Renal cortical epithelial cell (primary cell): ENCODE measurements at regions not wholly inside any gene's neighbourhood (a gene's known extent, or its start where the extent isn't known, plus 50 kb on each side); places are given as distances from the start of the nearest gene placed in this dataset.

ENCODE experiments used
- DNase-seq: peaks from one replicate; pipeline ENCODE4 v3.0.0-alpha.2; 2011; ENCODE audit warnings: low read depth

DNA sequence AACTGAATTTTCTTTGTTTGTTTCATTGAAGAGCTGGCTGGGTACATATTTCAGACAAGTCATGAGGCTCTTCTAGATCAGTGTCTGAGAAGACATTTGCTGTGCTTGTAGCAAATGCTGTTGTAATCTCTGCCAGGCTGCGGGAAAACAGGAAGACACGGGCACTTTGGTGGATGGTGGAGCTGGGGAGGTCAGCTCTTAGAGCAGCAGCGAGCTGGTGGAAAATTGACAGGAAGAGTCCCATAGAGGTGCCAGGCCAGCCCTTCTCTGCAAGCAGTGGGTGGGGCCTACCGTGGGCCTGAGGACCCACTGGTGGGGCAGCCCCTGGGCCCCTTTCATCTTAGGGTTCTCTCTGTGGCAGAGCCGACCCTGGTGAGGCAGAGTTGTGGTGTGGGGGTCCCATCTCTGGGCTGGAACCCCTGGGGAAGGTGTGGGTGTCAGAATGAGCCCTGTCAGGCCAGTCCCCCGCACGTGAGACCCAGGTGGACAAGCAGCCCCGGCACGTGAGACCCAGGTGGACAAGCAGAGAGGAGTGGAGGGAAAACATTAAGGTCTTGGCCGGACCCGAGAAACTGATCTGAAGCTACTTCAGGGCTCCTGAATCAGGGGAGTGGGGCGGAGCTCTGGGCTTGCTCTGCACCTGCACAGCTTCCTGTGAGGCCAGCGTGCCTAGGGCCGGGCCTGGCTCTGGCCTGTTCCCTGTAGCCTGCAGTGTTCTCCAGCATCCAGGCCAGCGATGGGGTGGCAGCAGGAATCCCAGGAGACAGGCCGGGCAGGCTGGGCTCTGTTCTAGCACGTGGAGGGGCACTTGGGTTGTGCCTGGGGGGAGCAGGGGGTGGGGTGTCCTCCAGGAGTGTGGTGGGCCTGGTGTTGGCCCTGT, 273.5 kb upstream of the HDAC4 start:
- DNase-seq, result no peak

DNA sequence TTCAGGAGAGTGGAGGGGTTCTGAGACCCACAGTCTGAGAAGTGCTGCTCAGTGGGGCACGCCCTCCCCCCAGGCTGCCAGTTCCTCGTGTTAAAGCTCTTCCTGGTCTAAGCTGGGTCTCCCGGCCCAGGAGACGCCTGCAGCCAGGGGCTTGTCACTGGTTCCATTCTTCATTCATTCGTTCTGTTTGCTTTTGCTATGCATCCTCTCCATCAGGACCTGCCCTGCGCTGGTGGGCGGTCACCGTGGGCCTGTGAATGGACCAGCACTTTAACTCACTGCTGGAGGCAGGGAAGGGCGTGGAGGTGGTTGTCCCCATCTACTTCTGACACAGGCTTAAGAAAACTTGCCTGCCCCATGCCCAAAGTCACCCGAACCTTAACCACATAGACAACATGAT, 272.8 kb upstream of the HDAC4 start:
- no peak for DNase-seq

DNA sequence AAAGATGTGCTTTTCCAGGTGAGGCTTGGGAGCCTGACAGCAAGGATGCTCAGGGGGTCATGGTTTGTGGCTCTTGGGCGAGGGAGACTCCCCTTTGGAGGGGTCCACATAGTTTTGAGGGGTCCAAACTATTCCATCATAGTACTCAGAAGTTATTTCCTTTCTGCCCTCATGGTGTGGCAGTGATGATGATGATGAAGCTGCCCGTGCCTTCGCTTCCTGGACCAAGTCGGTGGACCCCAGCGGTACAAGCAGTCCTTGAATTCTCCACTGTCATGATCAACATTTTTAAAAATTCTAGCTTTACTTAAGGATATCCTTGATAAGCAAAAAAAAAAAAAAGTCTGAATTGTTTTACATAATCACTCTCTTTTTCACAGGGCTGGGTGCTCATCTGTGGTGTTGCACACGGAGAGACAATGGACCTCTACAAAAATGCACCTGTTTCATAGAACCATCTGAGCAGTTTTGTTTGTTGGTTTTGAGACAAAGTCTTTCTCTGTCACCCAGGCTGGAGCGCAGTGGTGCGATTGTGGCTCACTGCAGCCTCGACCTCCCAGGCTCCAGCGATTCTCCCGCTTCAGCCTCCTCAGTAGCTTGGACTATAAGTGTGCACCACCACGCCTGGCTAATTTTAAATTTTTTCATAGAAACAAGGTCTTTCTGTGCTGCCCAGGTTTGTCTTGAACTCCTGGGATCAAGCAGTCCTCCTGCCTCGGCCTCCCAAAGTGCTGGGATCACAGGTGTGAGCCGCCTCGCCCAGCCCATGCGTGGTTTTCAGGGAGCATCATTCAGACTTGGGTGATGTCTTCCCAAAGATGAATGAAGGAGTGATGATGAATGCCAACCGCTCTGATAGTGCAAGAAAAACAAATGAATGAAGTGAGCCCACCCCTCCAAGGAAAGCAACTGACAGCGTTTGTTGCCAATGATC, 271.4 kb upstream of the HDAC4 start:
- no peak for DNase-seq

DNA sequence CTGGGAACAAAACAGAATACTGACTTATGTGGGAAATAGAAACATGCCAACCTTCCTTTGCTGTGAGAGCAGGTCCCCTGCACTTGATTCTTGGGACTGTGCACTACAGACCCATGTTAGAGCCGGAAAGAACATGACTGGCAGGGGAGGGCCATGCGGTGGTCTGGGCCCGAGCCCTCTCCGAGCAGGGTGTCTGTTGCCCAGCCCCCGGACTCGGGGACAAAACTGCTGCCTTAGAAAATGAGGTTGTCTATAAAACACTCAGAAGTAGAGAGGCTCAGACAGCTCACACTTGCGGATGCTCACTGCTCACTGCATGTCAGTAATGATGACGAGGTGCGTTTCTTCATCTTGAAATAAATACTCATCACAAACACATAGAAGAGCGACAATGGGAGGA, 270.7 kb upstream of the HDAC4 start:
- no peak for DNase-seq

DNA sequence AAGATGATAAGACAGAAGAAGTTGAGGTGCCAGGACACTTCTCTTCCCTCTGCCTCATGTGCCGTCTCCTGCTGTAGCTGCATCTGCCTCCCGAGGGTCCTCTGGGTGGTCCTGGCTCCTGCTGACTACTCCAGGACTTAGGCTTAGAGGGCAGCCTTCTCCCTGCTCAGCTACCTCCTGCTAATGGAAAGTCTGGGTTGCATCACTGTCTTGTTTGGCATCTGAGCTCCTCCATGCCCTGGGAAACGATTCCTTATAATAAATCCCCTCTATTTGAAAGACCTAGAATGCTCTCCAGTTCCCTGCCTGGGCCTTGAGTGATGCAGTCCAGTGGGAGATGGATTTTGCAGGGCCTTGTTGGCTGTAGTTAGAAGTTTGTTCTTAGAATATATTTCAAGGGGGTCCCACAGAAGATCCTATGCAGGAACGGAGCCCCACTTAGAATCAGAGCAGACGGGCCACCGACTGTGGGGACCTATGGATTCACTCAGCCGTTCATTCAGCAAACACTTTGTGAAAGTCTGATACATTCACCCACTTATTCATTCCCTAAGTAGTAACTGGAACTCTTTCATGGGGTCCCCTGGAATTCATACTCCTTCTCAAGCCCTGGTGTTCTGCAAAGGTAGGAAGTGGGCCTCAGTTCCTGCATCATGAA, 269.8 kb upstream of the HDAC4 start:
- DNase-seq, result no peak

DNA sequence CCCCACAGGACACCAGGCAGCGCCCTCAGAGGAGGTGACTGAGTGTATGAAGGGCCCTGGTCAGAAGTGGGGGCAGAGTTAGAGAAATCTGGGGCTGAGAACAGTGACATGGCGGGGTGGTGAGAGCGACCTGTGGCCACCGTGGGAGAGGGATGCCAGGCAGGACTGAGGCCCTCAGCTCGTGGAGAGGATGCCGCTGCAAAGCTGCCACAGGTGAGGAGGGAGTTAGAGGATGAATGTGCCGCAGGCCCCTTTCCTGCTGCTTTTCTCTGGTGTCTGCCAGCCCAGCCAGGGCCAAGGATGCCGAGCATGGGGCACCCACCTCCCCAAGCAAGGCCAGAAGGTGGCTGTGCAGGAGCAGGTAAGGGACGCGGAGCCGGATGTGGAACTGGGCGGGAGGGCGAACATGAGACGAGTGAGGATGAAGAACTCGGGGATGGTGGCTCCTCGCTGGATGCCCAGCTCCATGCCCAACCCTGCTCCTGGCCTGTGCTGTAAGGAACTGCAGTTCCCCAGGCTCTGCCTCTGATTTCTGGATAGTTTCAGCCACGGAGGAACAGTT, 269.2 kb upstream of the HDAC4 start:
- DNase-seq, result no peak

DNA sequence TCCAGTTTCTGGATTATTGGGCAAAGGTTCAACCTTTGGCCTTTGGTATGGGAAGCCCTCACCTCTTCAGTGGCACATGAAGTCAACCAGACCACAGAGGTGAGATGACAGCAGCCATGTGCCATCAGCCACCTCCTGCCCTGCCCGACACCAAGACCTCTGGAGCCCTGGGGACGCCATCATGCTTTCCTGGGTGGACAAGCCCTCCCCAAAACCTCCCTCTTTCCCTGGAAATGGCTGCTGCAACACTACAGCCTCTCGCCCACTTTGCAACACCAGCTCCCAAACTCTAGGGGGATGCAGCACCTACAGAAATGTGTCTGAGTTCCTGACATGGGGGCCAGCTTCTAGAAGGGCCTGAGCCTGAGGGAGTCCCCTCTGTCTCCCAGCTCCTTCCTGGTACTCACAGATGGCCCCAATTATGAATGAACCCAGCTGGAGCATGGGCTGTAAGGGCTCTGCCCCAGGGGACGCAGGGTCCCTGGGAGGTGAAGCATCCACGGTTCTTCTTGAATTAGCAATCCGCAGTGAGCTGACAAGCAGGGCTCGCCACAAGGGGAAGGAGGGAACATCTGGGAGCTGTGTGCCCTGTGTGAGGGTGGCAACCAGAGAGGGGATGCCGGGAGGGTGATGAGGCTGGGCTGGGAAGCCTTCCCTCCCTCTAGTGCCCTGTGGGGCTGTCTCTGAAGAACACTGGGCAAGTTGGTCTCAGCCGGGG, 268.5 kb upstream of the HDAC4 start:
- DNase-seq, result no peak

DNA sequence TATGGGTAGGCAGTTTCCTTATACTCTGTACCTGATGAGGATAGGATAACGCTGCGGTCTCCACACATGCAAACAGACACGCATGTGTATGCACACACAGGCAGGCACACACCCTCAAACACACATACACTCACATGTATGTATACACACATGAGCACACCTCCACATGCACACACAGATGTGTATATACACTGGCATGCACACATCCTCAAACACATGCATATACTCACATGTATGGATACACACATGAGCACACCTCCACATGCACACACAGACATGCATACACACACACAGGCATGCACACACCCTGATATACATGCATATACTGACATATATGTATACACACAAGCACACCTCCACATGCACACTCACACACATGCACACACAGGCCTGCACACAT, 267.8 kb upstream of the HDAC4 start:
- no peak for DNase-seq

DNA sequence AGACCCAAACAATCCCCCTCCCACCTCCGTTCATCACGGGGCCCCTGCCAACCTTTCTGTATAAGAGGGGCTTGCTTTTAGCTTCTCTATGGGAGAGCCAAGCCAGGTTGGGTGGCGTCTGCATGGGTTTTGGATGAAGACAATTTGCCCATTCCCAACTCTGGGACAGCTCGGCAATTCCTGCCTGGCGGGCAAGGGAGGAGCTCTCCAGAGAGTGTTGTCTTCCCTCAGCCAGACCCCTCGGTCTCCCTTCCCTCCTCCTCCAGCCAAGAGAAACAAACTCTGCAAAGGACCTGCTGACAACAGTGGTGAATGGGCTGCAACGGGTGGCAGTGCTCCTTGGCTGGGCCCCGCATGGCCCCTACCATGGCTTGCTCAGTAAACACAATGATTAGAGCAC, 267.2 kb upstream of the HDAC4 start:
- no peak for DNase-seq

DNA sequence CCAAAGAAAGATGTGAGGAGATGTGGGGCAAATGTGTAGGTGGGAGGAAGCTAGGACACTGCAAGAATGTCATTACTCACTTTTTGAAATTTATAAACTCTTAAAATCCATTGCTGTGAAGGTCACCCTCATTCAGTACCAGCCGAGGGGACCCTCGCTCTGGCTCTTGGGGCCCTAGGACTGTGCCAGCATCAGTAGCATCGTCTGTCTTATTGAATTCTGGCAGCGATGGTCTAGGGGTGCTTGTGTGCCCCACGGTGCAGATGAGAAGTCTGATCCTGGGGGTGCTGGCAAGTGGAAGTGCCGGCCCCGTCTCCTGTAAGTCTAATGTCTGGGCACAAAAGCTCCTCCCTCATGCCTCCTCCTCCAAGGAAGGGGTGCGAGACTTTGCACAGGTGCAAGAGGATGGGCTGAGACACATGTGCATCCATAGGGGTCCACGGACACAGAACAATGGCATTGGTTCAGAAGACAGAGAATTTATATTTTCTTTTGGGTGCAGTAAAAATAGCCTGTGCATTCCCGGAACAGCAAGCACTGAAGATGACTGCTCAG, 266.7 kb upstream of the HDAC4 start:
- DNase-seq, result no peak

DNA sequence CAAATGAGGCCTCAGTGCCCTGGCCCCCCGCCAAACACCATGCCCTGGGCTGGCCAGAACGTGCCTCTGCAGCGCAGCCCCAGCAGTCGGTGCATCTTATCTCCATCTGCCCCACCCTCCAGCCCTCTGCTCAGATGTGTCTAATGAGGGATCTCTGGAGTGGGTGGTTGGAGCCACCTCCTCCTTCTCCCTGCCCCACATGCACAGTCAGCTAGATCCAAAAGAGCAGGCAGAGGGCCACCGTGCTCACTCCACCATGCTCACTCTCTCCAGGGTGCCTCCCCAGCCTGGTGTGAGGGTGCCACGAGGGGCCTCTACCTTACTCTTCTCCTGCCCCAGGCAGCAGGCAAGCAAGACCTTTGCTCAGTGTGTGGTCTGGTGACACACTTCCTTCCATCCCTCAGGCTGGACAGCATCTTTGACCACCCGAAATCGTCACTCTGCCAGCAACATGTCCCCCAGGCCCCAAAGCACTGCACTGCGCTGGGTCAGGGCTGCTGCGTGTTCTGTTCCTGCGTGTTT, 266.1 kb upstream of the HDAC4 start:
- no peak for DNase-seq

DNA sequence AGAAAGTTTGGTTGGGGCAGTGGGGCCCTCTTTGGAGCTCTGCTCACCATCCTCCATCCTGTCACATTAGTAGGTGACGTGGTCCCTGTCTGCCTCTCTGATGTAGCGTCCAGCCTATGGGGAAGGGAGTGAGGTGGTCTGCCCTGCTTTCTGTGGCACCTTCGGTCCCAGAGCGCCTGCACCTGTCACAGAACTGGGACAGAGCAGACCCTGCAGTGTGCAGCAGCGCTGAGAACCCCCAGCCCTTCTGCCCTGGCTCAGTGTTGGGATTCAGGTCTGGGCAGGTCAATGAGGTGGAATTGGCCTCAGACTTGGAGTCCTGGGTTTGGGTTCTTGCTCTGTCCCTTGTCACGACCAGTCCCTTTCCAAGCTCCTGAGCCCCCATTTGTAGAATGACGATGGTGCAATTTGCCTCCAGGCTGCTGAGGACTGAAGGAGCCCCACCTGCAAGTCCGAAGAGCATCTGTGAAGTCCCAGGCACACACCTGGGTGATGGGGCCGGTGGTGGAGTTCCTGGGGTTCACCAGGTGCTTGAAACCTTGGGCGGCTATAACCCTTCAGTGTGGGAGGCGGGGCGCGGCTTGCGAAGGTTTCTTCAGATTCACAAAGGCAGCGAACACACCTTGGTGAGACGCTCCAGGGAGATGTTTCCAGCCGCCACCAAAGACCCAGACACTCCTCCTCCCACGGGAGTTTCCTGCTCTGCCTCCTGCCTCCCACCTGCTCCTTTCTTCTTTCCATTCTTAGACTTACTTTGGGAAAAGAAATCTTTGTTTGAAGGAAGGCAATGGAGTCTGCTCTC, 265.4 kb upstream of the HDAC4 start:
- DNase-seq, result no peak

DNA sequence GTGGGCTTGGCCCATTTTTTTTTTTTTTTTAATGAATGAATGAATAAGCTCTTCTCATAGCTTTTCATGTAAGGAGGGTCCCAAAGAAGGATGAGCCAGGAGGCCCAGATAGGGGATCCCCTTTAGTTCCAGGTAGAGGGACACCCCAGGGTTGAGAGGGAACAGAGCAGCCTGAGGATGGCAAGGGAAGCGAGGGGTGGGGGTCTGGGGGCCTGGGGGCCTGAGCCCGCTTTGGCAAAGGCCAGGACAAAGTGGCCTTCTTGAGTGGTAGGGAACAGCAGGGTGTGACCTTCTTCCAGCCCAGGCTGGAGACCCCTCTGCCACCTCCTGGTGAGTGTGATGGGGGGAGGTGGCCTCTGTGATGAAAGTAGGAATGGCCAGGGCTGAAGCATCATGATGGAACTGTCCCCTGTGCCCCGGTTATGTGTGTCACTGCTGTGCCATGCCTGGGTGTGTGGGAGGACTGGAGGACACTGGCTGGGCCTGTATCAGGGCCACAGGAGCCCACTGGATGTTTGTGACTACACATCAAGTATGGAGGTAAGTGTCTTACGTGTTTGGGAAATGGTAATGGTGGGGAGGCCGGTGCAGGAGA, 263.5 kb upstream of the HDAC4 start:
- no peak for DNase-seq

DNA sequence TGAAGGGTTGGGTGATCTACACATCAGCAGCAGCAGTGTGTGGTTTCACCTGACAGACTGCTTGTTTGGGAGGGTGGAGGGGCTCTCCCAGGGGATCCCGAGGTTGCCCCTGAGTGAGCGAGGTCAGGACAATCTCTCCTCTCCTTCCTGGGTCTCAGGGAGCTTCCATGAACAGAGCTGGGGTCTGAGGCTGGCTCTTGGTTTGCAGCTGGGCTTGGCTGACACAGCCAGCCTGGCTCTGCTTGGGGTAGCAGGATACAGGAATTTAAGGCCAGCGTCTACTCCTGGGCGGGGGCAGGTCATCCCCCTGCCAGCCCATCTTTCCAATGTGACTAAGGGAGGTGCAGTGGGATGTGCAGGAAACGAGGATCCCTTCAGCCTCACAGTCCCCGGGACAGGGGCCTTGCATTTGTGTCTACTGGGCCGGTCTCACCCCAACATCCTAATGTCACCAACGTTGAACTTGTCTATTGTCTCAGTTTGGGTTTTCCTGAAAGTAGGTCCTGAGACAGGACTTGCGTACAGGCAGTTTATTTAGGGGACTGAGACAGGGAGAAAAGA, 262.6 kb upstream of the HDAC4 start:
- no peak for DNase-seq

DNA sequence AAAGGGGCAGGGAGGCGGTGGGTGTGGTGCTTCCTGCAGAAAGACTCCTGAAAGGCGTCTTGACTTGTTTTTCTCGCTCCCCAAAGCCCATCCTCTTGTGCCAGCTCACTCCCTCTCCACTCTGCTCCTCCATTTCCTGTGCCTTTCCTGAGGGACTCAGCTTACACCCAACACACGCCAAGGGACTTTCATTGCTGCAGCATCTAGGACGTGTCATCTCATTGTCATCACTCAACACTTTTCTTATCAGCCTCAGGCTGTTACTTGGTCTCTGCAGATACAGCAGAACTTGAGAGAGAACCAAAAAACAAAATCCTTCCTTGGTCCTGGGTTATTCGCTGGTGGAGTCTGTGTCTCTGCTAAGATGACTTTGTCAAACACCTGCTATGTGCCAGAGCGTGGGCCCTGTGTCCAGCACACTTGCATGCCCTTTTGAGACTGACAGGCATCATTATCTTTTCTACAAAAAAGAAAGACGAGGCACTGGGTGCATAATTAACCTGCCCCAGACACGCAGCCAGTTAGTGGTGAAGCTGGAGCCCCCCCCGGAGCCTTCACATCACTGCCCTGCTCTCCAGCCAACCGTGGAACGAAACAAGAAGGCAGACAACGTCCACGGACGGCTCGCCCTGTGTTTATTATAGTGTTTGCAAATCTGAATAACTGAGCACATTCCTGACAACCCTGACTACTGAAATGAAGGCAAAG, 261.7 kb upstream of the HDAC4 start:
- no peak for DNase-seq

DNA sequence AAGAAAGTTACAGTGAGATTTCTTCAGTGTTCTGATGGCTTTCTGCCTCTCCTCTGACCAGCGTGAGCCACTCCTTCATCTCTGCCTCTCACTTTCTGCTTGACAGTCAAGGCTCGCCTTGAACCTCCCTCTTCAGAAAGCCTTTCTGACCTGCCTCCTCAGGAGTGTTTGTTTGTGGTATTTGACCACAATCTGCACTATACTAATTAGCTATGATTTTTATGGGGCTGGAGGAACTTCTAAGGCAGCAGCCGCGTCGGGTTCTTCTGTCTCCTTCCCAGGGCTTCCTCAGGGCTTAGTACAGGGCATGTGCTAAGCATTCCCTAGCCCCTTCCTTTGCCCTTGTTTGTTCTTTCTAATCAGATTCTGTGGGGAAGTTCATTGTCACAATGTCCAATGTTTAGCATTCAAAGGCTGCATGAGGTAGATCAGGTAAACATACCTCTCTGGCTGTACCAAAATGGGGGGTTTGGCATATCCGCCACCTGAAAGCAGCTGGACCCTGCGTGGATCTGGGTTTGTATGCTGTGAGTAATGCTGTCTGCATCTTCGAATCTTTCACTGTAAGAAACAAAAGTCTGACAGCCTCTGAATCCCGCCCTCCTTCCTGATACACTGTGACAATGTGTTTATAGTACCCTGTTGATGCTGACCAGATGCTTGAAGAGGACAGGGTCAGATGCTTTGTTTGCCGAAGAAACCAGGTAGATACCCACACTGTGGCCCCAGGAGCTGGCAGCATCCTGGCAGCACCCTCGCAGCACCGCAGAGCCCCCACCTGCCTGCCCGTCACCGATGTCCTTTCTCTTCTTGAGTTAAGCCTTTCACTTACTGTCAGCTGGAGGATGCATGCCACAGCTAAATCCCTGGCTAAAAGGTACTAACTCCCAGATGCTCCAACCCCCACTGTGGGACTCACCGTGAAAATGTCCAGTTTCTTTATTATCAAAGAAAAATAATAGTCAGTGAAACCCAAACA, 260.8 kb upstream of the HDAC4 start:
- DNase-seq, result no peak
